ENCODE measurements at regions not wholly inside any gene's neighbourhood (a gene's known extent, or its start where the extent isn't known, plus 50 kb on each side); places are given as distances from the start of the nearest gene placed in this dataset.

GRCh38 chr9:88681434-88681833 is 146.5 kb downstream of the NXNL2 start:
- ChIA-PET POLR2A (no interaction called here), CTCF (no interaction called here)

GRCh38 chr9:88682431-88682831 is 147.5 kb downstream of the NXNL2 start:
- H3K9me3 ChIP-seq (ENCODE audit: control insufficient read depth, insufficient read depth, low read depth, low read length), result no peaks in the 10 kb centered on the region
- no peaks in the 10 kb centered on the region for H3K36me3 ChIP-seq (ENCODE audit: control insufficient read depth in 2 of 2, insufficient read depth in 1 of 2, low read length in 2 of 2)
- no peak overlapping the region for H3K4me3 ChIP-seq (ENCODE audit: low read depth, low read length)
- H3K27ac ChIP-seq (ENCODE audit: extremely low read depth, low read depth, low read length), result no peak overlapping the region
- H3K4me1 ChIP-seq (ENCODE audit: control insufficient read depth, insufficient read depth, low read length), result no peaks in the 10 kb centered on the region
- TF ChIP-seq ZNF433 (tag by site-specific recombination; IDR thresholded peaks at IDR 0.05; ENCODE audit: low read depth) (no peak), KLF17 (tag by site-specific recombination; IDR thresholded peaks at IDR 0.05) (no peak), ZNF529 (tag by site-specific recombination; IDR thresholded peaks at IDR 0.05; ENCODE audit: insufficient replicate concordance) (no peak), ZNF248 (tag by site-specific recombination; IDR thresholded peaks at IDR 0.05) (no peak), ZBTB11 (tag by site-specific recombination; conservative IDR thresholded peaks at IDR 0.05; ENCODE audit: low read depth) (no peak), ZNF555 (tag by site-specific recombination; conservative IDR thresholded peaks at IDR 0.05) (no peak), ZXDB (tag by site-specific recombination; IDR thresholded peaks at IDR 0.05) (no peak), KLF9 (tag by site-specific recombination; IDR thresholded peaks at IDR 0.05; ENCODE audit: low read depth) (no peak)
- POLR2A ChIA-PET, result no interaction called here
- CTCF ChIA-PET, result no interaction called here

More at GRCh38 chr9:88681434-88681833, 146.5 kb downstream of the NXNL2 start:
- no peaks in the 10 kb centered on the region for H3K4me1 ChIP-seq (ENCODE audit: control insufficient read depth, insufficient read depth, low read length)
- H3K9me3 ChIP-seq (ENCODE audit: control insufficient read depth, insufficient read depth, low read depth, low read length), result no peaks in the 10 kb centered on the region
- no peak overlapping the region for H3K27ac ChIP-seq (ENCODE audit: extremely low read depth, low read depth, low read length)
- no peaks in the 10 kb centered on the region for H3K36me3 ChIP-seq (ENCODE audit: control insufficient read depth in 2 of 2, insufficient read depth in 1 of 2, low read length in 2 of 2)
- TF ChIP-seq ZNF239 (tag by site-specific recombination; IDR thresholded peaks at IDR 0.05) (no peak), ZNF518A (tag by site-specific recombination; conservative IDR thresholded peaks at IDR 0.05; ENCODE audit: low read depth) (no peak), ZNF626 (tag by site-specific recombination; IDR thresholded peaks at IDR 0.05) (no peak), ZBTB8A (tag by site-specific recombination; IDR thresholded peaks at IDR 0.05) (no peak), PRDM4 (tag by site-specific recombination; IDR thresholded peaks at IDR 0.05) (no peak), YY1 (tag by site-specific recombination; IDR thresholded peaks at IDR 0.05) (no peak), SCRT2 (tag by site-specific recombination; IDR thresholded peaks at IDR 0.05) (no peak)
- H3K4me3 ChIP-seq (ENCODE audit: low read depth, low read length), result no peak overlapping the region
